ENCODE measurements at regions not wholly inside any gene's neighbourhood (a gene's known extent, or its start where the extent isn't known, plus 50 kb on each side); places are given as distances from the start of the nearest gene placed in this dataset.

- no peak for DNase-seq
Observed at GRCh38 chr16:79728048-79728922, 127.7 kb upstream of the MAF start.

- no peak for DNase-seq
Observed at GRCh38 chr16:79726902-79727301, 126.4 kb upstream of the MAF start.

GRCh38 chr16:79725051-79725450 lies 124.5 kb upstream of the MAF start:
- no peak for DNase-seq

- no peak for DNase-seq
Observed at GRCh38 chr16:79723583-79724168, 123.1 kb upstream of the MAF start.

GRCh38 chr16:79721270-79721669 lies 120.7 kb upstream of the MAF start:
- no peak for DNase-seq

- no peak for DNase-seq
Observed at GRCh38 chr16:79717333-79718137, 117.0 kb upstream of the MAF start.

GRCh38 chr16:79716645-79717332 lies 116.3 kb upstream of the MAF start:
- DNase-seq, result no peak

GRCh38 chr16:79715061-79715460 lies 114.5 kb upstream of the MAF start:
- no peak for DNase-seq

- no peak for DNase-seq
Observed at GRCh38 chr16:79714440-79714839, 113.9 kb upstream of the MAF start.

GRCh38 chr16:79713609-79714309 lies 113.2 kb upstream of the MAF start:
- DNase-seq, result no peak

- DNase-seq, result no peak
Observed at GRCh38 chr16:79712276-79712675, 111.7 kb upstream of the MAF start.

- DNase-seq, result no peak
Observed at GRCh38 chr16:79707876-79708275, 107.3 kb upstream of the MAF start.

- no peak for DNase-seq
Observed at GRCh38 chr16:79703066-79703465, 102.5 kb upstream of the MAF start.

GRCh38 chr16:79698341-79698753 lies 97.8 kb upstream of the MAF start:
- no peak for DNase-seq

- no peak for DNase-seq
Observed at GRCh38 chr16:79697562-79698112, 97.1 kb upstream of the MAF start.

- no peak for DNase-seq
Observed at GRCh38 chr16:79691007-79691406, 90.5 kb upstream of the MAF start.

- no peak for DNase-seq
Observed at GRCh38 chr16:79690159-79690558, 89.6 kb upstream of the MAF start.

GRCh38 chr16:79687249-79688130 lies 87.0 kb upstream of the MAF start:
- DNase-seq, result no peak

GRCh38 chr16:79685871-79686270 lies 85.3 kb upstream of the MAF start:
- no peak for DNase-seq

- DNase-seq, result no peak
Observed at GRCh38 chr16:79679334-79679733, 78.8 kb upstream of the MAF start.

Data from Kasumi-1 (cell line).